Mammary epithelial cell (primary cell): ENCODE measurements at regions not wholly inside any gene's neighbourhood (a gene's known extent, or its start where the extent isn't known, plus 50 kb on each side); places are given as distances from the start of the nearest gene placed in this dataset.

Source experiments
- CTCF ChIP-seq, 2 donors: IDR thresholded peaks in 1 of 2; conservative IDR thresholded peaks in 1 of 2; 2 replicates each; pipeline ENCODE4 v1.5.1; 2011 to 2012; ENCODE audit warnings: inconsistent platforms in 2 of 2, low read length in 2 of 2, mild to moderate bottlenecking in 2 of 2, control low read depth in 1 of 2, low read depth in 1 of 2; ENCODE audit not compliant: insufficient read depth in 1 of 2; ENCODE audit errors: extremely low read depth in 1 of 2
- EZH2 ChIP-seq: IDR thresholded peaks from 2 replicates; pipeline ENCODE4 v1.6.1; 2012; ENCODE audit warnings: low read length, inconsistent platforms, borderline replicate concordance

GRCh38 chr7:127317447-127317961 is 64.8 kb upstream of the GRM8 start:
- no peak for TF ChIP-seq CTCF (conservative IDR thresholded peaks at IDR 0.05 in 1 of 2, IDR thresholded peaks at IDR 0.05 in 1 of 2; ENCODE audit: extremely low read depth in 1 of 2, insufficient read depth in 1 of 2, low read depth in 1 of 2, low read length in 2 of 2)
- no peak for TF ChIP-seq EZH2
